HG03103 (cell line): ENCODE measurements at regions not wholly inside any gene's neighbourhood (a gene's known extent, or its start where the extent isn't known, plus 50 kb on each side); places are given as distances from the start of the nearest gene placed in this dataset.

Experiments
- ATAC-seq: cut with Tn5 transposase; IDR thresholded peaks from one replicate; pipeline ENCODE4 v1.9.1; 2021; ENCODE audit warnings: low read depth; ENCODE audit not compliant: unreplicated experiment

DNA sequence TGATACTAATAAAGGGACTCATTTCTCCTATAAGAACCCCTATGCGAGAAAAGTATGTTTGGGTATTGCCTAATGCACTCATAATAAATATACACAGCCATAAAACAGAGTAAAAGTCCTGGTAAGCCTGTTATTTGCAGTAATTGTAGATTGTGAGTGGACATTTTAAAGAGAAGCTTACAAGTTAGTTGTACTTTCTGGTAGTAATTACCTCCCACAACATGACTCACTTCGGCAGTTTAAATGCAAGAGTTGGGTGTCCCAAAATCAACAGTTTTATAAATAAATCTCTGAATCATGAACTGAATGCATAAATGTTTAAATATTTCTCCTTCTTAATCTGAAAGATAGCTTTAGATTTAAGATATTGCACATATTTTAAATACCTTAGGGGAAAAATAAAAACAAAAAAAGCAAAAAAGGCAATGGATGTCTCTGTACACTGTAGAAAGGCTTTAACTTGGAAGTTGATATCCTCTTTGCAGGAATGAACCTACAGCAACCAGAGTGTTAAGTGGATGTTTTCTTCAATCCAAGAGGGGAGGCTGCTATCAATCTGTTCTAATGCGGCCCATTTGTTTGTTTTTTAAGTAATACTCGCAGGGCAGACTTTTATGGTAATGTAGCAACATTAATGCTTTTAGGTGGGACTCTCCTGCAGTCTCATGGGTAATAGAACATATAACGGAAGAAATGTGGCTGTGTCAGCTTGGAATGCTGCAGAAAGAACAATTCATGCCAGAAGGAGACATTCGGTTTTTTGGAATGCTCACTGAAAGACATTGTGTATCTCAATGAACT lies 57.3 kb upstream of the ZEB1 start:
- ATAC-seq = no peak

DNA sequence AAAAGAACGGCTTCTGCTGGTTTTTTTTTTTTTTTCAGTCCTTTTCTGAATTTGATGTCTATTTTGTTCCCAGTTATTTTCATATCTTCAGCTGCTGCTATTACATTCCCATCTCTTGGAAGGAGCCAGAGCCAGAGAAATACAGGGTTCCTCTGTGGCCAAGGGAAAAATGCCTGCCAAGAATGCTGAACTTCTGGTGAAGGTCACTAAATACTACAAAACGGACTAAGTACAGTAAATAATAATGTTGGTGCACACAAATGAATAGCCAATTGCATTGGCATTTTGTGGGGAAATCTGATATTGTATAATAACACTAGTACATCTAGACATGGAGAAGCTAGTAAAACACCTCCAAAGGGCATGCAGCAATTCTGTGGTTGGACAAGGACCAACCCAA lies 56.3 kb upstream of the ZEB1 start:
- ATAC-seq = no peak

- no peak for ATAC-seq
Observed at GRCh38 chr10:31263903-31264302, 55.1 kb upstream of the ZEB1 start.

GRCh38 chr10:31268444-31269303 lies 50.3 kb upstream of the ZEB1 start:
- no peak for ATAC-seq
